Smooth muscle cell of the brain vasculature (primary cell): ENCODE measurements at regions not wholly inside any gene's neighbourhood (a gene's known extent, or its start where the extent isn't known, plus 50 kb on each side); places are given as distances from the start of the nearest gene placed in this dataset.
"Not testable (repeated sequence)": the region's sequence is repeated elsewhere in the genome, so short reads cannot be mapped to it uniquely, and the experiment has no call there.

Experiments used
- DNase-seq: peaks from one replicate; pipeline ENCODE4 v3.0.0-alpha.2; 2012; ENCODE audit warnings: low read depth, low spot score

GRCh38 chr11:106495046-106495445, 417.6 kb downstream of the AASDHPPT start:
- DNase-seq = no peak

- DNase-seq = no peak
These were observed 419.2 kb downstream of the AASDHPPT start for GRCh38 chr11:106496677-106497076.

- no peak for DNase-seq
These were observed 419.9 kb downstream of the AASDHPPT start for GRCh38 chr11:106497321-106497720.

- DNase-seq = no peak
These were observed 420.4 kb downstream of the AASDHPPT start for GRCh38 chr11:106497822-106498221.

DNA sequence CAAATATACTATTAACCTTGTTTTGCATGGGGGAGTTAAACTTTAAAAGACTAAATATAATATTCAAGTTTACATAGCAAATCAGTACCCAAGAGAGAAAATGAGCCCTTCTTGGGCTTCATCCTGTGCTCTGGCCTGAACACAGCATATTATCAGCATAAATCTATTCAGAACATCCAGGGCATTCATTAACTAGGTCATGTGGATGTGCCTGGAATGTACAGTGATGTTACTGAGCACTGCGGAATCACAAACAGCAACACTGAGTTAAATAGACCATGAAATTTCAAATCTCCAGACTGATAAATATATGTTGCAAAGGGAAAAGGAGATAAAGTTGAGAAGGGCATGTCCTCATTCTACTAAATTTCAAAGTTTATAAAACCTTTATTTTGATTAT, 426.4 kb downstream of the AASDHPPT start:
- DNase-seq = no peak

DNA sequence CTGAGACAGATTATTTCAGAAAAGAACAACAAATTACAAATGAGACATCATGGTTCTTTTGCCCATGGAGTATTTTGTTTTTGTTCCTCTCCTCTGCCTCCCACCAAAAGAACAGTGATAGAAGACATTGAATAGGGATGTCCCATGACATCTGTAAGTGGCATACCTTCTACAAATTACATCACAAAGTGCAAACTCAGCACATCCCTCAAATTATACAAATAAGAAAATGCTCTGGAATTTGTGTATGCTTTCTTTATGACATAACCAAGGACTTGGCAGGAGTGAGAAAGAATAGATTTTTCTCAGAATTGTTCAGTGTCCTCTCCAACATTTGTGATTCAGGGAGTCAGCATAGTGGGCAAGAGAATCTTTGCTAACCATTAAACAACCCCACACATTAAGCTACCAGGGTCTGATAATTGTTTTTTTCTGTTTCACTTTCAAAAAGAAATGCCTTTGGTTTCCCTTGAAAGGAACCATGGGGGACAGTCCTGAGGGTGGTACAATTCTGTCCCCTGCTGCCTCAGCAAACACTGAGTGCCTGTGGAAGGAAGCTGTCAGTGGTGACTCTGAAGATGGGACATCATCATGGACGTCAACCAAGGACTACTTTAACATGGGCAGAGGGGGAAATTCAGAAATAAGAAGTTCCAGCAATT, 430.3 kb downstream of the AASDHPPT start:
- no peak for DNase-seq

- DNase-seq = no peak
These were observed 437.2 kb downstream of the AASDHPPT start for GRCh38 chr11:106514706-106515105.

DNA sequence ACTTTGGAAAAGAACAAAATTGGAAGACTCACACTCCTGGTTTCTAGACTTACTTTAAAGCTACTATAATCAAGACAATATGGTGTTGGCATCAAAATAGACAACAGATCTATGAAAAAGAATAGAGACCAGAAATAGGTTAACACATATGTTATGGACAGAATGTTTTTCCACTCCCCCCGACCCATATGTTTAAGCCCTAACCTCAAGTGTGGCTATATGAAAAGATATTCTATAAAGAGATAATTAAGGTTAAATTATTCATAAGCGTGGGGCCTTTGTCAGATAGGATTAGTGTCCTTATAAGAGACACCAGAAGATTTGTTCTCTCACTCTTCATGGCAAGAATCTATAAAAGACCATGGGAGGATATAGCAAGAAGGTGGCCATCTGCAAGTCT, 440.0 kb downstream of the AASDHPPT start:
- DNase-seq = no peak

DNA sequence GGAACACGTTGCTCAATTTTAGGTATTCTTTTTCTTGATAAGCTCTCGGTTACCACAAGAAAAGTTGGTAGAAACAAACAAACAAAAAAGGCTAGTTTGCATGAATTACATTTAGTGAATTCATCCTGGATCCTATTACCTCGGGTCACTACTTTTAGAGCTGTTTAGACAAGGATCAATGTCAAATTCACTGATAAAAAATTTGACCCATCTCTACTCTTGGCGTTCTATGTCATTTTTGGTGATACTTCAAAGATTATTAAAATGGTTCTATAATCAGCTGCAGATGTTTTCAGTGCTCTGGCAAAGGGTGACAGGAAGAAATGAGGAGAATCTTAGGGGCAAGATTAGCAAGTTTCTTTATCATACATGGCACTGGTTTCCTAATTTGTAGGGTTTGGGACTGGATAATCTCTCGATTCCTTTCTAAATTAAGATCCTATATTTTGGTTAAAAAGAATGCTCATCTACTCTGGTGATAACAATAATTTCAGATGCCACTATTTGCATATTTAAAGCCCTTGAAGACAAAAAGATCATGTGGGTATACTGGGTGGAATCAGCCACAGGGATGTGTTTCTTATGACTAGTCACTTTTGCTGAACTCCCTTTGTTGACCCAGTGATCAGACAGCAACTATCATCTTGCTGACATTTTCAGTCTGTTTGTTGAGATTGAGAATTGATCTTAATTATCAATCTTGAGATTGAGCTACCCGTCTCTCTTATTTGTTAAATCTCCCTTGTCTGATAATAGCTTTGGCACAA, 442.9 kb downstream of the AASDHPPT start:
- no peak for DNase-seq

DNA sequence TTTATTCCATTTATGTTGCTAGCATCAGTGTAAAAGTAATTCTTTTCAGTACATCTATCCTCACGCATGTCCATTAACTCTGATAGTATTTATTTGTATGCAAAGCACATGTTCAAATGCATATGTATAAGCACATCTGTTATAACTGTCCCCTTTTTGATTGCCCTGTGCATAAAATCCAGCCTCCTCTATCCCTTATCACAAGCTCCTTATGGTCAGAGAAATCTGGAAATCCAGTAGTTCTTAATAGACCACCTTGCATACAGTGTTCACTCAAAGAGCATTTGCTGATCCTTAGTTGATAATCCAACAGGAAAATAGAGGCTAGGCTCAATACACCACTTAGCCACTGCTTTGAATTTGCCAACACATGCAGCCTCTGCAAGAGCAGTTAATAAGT, 443.5 kb downstream of the AASDHPPT start:
- no peak for DNase-seq

- no peak for DNase-seq
These were observed 445.7 kb downstream of the AASDHPPT start for GRCh38 chr11:106523171-106523570.

GRCh38 chr11:106523921-106524320, 446.5 kb downstream of the AASDHPPT start:
- no peak for DNase-seq

DNA sequence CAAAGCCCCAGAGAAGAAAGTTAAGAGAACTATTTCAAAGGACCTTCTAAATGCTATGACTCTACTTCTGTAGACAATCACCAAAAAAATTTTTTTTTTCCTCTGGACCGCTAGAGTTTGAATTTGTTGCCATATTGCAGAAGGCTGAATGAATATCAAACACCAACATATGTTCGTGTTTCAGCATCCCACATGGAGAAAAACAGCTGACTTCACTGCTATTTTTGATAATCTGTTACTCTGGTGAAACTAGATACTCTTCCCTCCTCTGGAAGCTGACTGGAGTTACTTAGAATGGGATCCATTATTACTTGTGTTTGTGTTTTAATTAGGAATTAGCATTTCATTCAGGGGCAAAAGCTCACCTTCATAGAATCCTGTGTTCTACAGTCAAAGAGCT, 447.0 kb downstream of the AASDHPPT start:
- DNase-seq = no peak

DNA sequence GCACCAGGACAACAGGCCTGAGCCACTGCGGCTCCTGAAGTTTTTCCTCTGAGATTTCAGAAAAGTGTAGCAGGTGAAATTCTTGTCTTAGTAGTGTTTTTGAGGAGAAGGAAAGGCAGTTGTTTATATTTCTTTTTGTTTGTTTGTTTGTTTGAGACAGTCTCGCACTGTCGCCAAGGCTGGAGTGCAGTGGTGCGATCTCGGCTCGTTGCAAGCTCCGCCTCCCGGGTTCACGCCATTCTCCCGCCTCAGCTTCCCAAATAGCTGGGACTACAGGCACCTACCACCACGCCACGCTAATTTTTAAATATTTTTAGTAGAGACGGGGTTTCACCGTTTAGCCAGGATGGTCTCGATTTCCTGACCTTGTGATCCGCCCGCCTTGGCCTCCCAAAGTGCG, 454.2 kb downstream of the AASDHPPT start:
- not testable (repeated sequence) for DNase-seq

GRCh38 chr11:106533046-106533445, 455.6 kb downstream of the AASDHPPT start:
- DNase-seq = no peak

GRCh38 chr11:106540001-106540400, 462.5 kb downstream of the AASDHPPT start:
- DNase-seq = no peak

DNA sequence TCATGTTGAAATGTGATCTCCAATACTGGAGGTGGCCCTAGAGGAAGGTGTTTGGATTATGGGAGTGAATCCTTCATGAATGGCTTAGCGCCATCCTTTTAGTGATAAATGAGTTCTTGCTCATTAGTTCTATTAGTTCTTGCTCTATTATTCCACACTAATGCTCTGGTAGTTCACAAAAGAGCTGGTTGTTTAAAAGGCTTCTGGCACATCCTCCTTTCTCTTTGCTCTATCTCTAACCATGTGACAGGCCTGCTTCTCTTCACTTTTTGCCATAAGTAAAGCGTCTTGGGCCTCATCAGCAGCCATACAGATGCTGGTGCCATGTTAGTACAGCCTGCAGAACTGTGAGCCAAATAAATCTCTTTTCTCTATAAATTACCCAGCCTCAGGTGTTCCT, 469.9 kb downstream of the GUCY1A2 start:
- no peak for DNase-seq

GRCh38 chr11:106551744-106552673, 466.3 kb downstream of the GUCY1A2 start:
- no peak for DNase-seq

GRCh38 chr11:106552694-106553203, 465.5 kb downstream of the GUCY1A2 start:
- no peak for DNase-seq

- no peak for DNase-seq
These were observed 465.0 kb downstream of the GUCY1A2 start for GRCh38 chr11:106553304-106553703.

GRCh38 chr11:106555566-106556250, 462.6 kb downstream of the GUCY1A2 start:
- not testable (repeated sequence) for DNase-seq
